NCI-H82 treated with DMSO at 0.1 percent for 48 hours (cell line): ENCODE measurements at regions not wholly inside any gene's neighbourhood (a gene's known extent, or its start where the extent isn't known, plus 50 kb on each side); places are given as distances from the start of the nearest gene placed in this dataset.
"Not testable (repeated sequence)": the region's sequence is repeated elsewhere in the genome, so short reads cannot be mapped to it uniquely, and the experiment has no call there.

Source experiments
- DNase-seq: peaks from one replicate; lab custom pipeline; 2025; ENCODE audit not compliant: unreplicated experiment; lab: John Stamatoyannopoulos, UW

DNA sequence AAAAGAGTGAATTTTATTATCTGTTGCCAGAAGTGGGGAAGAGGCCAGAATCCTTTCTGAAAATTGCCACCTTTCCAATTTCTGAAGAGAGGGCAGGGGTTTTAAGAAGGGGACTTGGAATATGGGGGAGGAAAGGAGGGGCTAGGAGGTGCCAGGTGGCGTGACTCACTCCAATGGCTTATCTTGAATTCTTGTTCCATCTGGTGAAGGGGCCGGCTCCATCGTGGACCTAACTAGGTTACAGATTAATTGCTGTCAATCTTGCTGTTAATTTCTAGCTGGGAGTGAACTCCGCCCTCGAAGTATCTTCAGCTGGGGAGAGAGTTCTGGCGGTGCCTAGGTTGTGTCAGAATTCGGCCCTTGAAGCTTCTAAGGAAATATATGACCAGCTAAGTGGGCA, 138.7 kb downstream of the YTHDC2 start:
- peak; percentile 89 for DNase-seq

DNA sequence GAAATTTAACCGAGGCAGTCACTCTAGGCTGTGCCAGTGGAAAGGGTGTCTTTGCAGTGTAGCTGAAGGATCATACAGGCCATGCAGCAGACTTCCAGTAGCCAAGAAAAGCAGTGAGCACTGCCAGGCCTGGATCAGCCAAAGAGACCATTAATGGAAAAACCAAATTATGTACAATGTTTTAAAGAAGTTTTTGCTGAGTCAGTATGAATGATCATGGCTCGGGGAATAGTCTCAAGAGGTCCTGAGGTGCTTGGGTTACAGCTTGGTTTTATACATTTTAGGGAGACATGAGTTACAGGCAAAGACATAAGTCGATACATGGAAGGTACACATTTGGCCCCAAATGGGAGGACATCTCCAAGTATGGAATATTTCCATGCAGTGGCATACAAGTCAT, 141.3 kb downstream of the YTHDC2 start:
- DNase-seq = no peak

DNA sequence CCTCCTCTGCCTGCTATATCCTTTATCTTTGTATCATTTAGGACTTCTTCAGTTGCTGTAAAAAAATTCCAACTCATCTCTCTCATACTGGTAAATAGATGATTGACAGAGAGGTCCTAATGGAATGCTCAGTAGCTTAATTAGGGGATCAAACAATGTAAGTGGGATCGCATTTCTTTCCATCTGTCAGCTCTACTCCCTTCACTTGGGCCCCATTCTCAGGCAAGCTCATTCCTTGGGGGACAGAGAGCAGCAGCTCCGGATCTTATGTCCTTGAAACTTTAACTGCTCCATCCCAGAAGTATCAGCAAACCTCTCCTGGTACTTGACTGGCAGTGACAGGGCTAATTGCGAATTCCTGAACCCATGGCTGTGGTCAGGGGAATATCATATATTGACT, 146.7 kb downstream of the YTHDC2 start:
- DNase-seq = peak; percentile 88

DNA sequence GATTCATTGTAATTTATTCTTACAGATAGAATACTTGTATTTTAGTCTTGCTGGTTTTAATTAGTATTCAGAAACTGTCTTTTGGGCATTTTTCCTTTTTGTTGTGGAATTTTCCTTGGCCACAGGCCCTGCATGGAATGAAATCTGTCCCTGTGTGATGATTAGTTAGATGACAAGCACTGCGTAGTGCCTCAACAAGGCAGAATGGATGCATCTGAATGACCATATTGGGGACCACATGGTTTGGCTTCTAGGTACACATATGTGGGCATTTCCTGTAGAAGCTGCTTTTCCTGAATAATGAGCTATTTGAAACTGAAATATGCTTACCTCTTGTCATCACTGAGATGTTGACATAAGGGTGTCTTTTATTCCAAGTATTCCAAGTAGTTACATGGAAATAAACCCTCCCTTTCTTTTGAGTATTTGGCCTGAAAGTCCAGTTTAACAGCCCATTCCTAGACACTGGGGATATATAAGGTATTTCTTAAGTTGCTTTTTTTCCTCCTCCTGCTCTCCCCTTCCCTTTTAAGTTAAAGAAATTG, 147.3 kb downstream of the YTHDC2 start:
- no peak for DNase-seq

DNA sequence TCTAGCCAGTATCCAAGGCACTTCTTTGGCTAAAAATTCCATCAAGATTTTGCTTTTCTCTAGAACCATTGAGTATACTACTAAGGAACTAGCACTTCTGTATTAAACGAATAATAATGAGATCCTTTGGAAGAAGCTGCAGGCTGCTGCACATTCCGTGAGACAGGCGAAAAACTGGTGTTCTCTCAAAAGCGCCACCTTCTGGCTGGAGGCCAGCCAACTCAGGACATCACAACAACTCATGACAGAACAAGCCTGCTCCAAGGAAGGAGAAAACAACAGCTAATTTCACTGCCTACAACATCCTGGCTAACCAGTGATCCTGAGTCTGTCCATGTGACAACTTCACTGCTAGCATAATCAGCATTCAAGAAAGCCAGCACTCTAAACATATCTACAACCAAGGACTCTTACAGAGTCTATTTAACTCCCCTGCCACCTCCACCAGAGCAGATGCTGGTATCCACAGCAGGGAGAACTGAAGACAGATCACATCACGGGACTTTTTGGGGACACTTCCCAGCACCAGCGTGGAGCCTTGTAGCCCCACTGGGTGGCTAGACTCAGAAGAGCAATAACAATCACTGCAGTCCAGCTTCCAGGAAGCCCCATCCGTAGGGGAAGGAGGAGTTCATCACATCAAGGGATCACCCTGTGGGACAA, 150.5 kb downstream of the YTHDC2 start:
- no peak for DNase-seq

DNA sequence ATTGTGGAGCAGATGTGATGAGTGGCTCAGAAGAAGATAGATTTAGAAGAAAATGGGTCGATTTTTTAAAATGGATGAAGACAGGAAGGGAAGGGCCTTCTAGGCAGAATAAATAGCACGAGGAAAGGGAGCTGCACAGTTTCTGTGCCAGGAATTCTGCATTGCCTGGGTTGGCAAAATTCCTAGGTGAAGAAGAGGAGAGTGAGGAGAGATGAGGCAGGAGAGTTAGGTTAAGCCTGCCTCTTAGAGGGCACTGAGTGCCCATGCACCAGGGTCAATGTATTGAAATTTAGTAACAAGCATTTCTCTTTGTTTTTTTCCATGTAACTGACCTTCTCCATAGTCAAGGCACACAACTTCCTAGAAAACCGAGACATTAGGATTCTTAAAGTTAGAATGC, 159.5 kb downstream of the YTHDC2 start:
- DNase-seq = no peak

DNA sequence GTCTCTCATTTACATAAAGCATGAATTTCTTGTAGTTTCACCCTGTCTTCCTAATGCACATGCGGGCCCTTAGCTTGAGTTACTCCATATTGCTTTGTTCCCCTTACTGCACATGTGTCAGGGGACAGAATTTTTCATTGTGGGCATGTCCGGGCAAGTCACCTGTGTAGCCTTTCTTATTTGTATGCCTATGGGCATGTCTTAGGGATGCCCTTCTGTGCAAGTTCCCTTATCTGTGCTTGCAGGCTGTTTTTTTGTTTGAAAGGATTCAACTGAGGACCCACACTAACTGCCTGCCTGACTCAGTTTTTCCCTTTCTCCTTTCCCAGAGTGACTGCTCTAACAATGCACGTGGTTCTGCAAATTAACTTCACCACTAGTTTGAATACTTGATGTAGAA, 161.7 kb downstream of the YTHDC2 start:
- DNase-seq = no peak

DNA sequence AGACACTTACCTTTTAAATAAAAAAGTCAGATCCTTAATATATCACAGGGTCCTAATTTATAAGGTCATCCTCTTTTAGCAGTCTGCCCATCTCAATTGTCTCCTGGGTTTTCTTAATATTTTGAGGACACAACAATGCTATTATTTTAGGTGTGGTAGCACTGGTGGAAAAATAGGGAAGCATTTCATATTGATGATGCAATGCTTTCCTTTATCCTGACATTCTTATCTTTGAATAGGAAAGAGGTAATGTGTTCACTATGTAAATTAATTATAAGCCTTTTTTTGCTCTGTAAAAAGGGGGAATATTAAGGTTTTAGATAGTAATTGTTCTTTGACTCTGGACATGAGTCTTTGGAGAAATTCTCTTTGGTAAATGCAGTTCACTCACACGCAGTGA, 164.7 kb downstream of the YTHDC2 start:
- DNase-seq = no peak

DNA sequence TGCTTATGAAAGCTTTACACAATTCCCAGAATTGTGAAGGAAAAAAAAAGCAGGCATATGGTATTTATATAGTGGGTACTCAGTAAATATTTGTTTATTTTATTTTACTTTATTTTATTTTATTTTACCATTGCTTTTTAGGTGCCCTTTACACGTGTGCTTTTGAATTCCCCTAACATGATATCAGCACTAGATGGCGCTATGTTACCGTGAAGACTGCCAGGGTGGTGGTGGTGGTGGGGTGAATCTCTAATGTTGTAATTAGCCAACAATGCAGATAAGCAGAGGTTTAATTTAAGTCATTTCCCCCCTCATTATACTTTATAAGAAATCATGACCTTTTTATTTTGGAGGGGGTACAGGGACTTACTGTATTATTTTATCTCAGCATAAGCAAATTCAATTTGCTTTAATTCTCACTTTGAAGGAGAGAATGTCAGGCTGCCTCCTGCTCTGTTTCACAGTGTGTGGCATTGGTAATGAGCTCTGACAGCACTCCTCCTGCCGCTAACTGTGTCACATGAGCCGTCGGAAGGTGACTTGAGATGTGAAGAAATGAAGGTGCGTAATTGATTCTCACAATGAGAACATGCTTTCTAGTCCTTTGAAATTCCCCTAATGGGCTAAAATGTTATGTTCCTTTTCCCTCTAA, 165.6 kb downstream of the YTHDC2 start:
- peak; percentile 44 for DNase-seq

DNA sequence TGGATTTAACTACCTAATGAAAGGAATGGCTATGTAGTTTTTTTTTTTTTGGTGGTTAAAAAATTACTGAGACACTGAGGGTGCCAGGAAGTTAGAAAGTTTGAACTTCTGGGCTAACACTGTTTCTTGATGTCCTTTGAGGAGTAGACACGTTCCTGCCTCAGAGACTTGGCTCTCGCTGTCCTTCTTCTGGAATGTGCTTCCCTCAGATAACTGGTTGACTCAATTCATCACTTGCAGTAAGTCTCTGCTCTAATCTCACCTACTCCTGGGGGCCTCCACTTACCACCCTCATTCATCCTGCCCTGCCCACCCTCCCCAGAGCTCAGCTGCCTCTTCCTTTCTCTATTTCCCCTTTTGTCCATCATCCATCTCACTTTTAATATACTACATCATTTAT, 167.0 kb downstream of the YTHDC2 start:
- DNase-seq = no peak

DNA sequence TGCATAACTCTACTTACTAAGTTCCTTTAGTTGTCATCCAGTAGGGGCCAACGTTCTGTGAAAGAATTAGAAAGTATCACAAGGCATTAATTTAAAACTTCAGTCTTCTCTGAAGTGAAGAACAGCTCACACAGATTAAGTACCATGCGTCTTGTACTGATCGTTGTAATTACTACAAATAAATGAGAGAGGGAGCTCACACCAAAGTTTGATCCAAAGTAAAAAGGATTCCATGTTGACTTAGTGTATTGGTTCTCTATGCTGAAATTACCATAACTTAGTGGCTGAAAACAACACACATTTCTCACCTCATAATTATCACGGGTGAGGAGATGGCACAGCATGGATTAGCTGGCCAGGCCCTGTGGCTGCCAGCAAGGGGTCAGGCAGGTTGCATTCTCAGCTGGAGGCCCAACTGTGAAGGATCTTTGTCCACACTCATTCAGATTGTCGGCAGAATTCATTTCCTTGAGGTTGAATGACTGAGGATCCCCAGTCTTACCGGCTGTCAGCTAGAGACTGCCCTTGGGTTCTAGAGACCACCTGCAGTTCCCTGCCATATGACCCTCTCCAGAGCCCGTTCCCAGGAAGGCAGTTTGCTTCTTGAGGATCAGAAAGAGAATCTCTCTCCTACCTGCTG, 169.1 kb downstream of the YTHDC2 start:
- DNase-seq = no peak

DNA sequence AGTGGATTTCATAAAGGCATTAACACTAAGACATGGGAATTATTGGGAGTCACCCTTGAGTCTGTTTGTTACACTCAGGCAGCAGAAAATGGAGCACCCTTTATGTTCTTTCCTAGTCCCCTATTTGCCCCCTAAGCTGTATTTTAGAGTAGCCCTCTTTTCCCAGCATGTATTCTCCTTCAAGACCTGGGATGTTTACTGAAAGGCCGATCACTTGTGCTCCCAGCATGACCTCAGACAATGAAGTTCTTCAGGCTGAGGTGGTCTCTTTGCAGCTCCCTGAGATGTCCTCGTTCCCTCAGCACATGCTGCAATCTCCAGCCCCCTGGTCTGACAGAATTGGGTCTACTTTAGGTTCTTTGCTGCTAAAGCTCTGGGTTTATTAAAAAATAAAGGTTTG, 169.7 kb downstream of the YTHDC2 start:
- DNase-seq = no peak

DNA sequence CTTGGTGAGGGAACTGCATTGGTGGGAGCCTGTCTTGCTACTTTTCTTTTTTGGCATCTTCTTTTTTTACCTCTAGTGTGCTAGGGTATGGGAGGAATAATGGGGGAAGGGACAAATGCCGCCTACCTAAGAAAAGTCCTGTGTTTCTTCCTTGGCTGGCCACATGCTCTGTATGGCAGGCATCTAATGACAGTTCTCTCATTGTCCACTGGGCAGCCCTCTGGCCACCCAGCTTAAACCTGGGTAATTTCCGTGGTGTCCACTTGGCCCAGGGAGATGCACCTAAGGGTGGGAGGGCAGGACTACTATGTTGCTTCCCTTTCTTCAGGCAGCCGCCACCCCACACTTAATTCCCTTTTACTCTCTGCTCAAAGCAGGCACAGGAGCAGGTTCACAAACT, 173.1 kb downstream of the YTHDC2 start:
- DNase-seq = no peak

DNA sequence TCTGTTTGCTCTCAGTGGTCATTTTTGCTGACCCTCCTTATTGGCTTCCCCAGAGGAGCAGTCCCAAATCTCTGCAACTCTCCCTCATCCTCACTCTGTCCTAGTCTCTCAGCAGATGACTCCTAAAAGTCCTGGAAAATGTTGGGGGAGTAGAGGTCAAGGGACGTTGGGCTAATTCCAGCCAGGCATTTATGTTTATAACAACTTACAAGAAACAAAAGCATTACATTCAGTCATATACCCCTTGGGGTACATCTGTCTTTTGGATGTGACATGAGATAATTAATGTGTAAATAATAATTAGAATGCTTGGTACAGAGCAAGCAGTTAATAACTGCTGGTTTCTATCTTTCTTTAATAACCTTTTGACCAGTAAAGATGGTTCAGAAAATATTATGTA, 176.2 kb downstream of the YTHDC2 start:
- DNase-seq = no peak

DNA sequence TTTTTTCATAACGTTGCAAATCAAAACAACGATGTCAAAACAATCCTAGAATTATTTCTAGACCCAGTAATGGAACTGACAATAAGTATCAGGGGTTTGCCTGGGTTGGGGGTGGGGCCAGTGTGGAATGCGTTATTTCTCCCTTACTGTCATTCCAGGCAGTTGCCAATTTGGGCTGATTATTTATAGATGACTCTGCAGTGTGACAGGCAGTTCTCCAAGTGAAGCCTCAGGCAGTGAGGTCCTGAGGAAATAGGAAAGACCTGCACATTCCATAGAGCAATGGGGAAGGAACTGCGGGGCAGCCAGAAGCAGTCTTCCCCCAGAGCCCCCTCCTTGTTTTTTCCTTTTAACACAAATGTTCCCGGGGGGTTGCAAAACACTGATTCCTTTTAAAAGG, 179.0 kb downstream of the YTHDC2 start:
- no peak for DNase-seq

DNA sequence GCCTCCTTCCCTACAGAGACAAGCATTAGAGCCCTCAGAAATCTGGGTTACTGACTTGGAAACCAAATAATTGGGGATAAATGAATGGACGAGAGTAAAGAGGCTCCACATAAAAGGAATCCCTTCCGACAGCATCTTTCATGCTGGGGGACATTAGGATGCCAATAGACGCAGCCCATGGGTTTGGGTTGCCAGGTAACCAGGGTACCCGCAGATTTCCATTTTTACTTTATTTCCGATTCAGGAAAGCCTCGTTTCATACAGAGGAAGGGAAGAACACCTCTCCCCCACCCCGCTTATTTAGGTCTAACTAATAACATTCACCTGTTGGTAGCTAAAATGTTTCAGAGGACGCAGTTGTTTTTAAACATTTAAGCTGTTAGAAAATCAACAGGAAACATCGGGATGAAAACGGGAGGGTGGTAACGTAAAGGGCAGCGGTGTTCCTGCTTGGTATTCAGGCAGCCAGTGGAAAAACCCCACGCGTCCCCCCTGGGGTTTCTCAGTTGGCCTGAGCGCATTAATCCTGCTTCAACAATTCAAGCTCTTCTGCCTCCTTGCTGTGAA, 179.5 kb downstream of the YTHDC2 start:
- DNase-seq = no peak

DNA sequence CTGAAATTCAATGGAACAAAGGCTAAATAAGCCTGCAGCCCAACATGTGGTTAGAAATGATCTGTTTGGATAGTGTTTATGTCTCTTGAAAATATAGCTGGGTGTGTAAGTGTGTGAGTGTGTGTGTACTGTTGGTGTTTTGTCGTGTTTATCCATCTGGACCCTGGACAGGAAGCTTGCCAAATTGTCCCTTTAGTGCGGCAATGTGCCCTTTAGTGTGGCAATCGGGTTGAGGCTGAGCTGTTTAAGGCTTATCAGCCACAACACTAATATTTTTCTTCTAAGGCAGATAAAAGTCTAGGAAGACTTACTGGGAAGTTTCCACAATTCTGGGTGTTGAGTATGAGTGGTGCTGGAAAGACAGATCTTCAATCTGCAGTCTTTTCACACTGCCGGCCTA, 180.2 kb downstream of the YTHDC2 start:
- DNase-seq = no peak

DNA sequence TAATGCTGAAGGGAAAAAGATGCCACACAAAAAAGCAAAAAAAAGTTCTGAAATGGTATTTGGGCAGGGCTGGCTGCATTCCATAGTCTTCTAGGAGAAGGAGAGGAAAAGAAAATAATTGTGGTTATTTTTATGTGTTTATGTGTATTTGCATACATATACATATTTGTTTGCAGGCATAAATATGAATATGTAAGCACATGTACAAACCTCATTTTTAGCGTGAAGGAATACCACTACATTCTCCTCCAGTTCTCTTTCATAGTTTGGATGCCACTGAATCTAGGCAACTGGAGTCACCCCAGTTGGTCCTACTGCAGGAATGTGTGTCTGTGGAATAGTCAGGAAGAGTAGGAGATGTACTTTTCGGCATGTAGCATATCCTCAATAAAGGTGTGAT, 181.1 kb downstream of the YTHDC2 start:
- no peak for DNase-seq

DNA sequence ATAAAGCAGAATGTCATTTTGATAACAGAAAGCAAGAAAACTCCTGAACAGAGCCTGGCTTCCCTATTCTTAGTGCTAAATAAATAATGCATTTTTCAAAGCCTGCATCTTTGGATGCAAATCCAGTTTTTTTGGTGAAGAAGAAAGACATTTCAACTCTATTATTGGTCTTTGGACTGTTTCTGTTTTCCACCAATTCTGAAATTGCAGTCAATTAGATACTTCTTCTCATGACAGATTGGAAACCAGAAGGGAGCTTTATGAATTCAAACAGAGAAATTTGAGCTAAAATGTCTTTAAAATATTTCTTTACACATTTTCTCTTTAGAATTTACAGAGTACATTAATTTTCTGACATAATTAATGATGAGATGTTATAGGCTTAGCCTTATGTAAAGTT, 189.8 kb downstream of the YTHDC2 start:
- no peak for DNase-seq

DNA sequence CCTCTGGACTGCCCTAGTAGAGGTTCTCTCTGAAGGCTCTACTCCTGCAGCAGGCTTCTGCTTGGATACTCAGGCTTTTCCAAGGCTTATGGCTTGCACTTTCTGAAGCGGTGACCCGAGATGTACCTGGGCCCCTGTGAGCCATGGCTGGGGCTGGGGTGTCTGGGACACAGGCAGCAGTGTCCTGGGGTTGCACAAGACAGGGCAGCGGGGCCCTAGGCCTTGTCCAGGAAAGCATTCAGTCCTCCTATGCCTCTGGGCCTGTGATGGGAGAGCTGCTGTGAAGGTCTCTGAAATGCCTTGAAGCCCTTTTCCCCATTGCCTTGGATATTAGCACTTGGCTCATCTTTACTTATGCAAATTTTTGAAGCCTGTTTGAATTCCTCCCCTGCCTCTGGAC, 192.2 kb downstream of the YTHDC2 start:
- DNase-seq = no peak

DNA sequence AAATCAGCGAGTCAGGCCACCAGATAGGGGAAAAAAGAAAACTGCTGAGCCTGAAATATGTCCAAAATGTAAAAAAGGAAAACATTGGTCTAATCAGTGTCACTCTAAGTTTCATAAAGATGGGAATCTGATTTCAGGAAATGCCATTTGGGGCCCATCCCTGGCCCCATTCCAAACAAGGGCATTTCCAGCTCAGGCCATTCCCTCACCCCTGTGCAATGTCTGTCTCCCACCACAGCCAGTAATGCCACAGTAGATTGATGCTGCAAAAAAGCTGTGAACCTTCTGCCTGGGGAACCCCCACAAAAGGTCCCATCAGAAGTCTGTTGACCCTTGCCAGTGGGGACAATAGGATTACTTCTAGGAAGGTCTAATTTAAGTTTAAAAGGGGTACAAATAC, 199.6 kb downstream of the YTHDC2 start:
- no peak for DNase-seq

DNA sequence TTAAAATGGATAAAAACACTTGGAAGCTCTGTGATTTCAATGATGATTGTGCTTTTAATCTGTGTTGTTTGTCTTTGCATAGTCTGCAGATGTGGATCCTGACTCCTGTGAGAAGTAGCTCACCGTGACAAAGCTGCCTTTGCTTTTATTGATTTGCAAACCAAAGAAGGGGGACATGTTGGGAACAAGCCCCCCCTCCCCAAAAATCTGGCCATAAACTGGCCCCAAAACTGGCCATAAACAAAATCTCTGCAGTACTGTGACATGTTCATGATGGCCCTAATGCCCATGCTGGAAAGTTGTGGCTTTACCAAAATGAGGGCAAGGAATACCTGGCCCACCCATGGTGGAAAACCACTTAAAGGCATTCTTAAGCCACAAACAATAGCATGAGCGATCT, 202.4 kb downstream of the YTHDC2 start:
- DNase-seq = not testable (repeated sequence)
